WTC11 (cell line): ENCODE measurements at regions not wholly inside any gene's neighbourhood (a gene's known extent, or its start where the extent isn't known, plus 50 kb on each side); places are given as distances from the start of the nearest gene placed in this dataset.
A peak's percentile ranks its signal among the peaks of the same experiment; 100 is the strongest.
"Not testable (repeated sequence)": the region's sequence is repeated elsewhere in the genome, so short reads cannot be mapped to it uniquely, and the experiment has no call there.

ENCODE experiments used
- ATAC-seq: fragments of 200-7000 bp; cut with Tn5 transposase; 2 replicates; pipeline ENCODE4 v1.10.0; 2021; ENCODE audit warnings: mild to moderate bottlenecking, moderate library complexity
- CTCF ChIA-PET: fragments of 300-600 bp; sonication (Branson Sonifier 250); formaldehyde crosslinking; loops from one replicate; lab custom pipeline; 2021; ENCODE audit warnings: antibody characterized with exemption; lab: Charles Lee
- POLR2A ChIA-PET: fragments of 350-600 bp; sonication (Branson Sonifier 250); formaldehyde crosslinking; loops from one replicate; lab custom pipeline; 2021; ENCODE audit warnings: antibody characterized with exemption; lab: Charles Lee
- DNase-seq: peaks from one replicate; pipeline ENCODE4 v3.0.0; 2021; ENCODE audit warnings: low spot score
- H3K27ac Mint-ChIP-seq: 2 replicates; pipeline ENCODE4 v1.8.0; 2021; ENCODE audit warnings: mixed read lengths
- H3K27me3 Mint-ChIP-seq: 2 replicates; pipeline ENCODE4 v1.8.0; 2021; ENCODE audit warnings: low read depth, mild to moderate bottlenecking, moderate library complexity, mixed read lengths
- H3K36me3 Mint-ChIP-seq: 2 replicates; pipeline ENCODE4 v1.8.0; 2021; ENCODE audit warnings: mixed read lengths
- H3K4me1 Mint-ChIP-seq: 2 replicates; pipeline ENCODE4 v1.8.0; 2022; ENCODE audit warnings: mixed read lengths
- H3K4me3 Mint-ChIP-seq: 2 replicates; pipeline ENCODE4 v1.8.0; 2021; ENCODE audit warnings: mild to moderate bottlenecking, moderate library complexity, mixed read lengths
- H3K9me3 Mint-ChIP-seq: 2 replicates; pipeline ENCODE4 v1.8.0; 2021; ENCODE audit warnings: mixed read lengths
- TF ChIP-seq, protein P1 (sequence below): fragments of 200-600 bp; IDR thresholded peaks from 2 replicates; pipeline ENCODE4 v1.8.0; 2022; ENCODE audit warnings: antibody characterized with exemption

DNA sequence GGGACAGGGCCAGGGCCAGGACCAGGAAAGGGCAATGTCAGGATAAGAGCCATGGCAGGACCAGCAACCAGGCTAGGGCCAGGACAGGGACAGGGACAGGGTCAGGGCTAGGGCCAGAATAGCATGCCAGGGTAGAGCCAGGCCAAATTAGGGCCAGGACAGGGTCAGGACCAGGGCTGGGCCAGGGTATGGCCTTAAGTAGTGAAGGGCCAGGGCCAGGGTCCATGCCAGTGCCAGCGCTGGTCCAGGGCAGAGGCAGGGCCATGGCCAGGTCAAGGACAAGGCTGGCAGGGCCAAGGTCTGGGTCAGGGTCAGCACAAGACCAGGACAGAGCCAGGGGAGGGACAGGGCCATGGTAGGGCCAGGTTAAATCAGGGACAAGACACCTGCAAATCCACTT lies 405.4 kb downstream of the ZNF33B start:
- peaks cover 27% of the 10 kb centered on the region for H3K9me3 Mint-ChIP-seq
- POLR2A ChIA-PET, ATAC-seq, CTCF ChIA-PET, DNase-seq, H3K27ac Mint-ChIP-seq, H3K4me1 Mint-ChIP-seq, H3K4me3 Mint-ChIP-seq: not testable (repeated sequence)
- peaks cover 27% of the 10 kb centered on the region for H3K36me3 Mint-ChIP-seq
- peaks cover 14% of the 10 kb centered on the region for H3K27me3 Mint-ChIP-seq

DNA sequence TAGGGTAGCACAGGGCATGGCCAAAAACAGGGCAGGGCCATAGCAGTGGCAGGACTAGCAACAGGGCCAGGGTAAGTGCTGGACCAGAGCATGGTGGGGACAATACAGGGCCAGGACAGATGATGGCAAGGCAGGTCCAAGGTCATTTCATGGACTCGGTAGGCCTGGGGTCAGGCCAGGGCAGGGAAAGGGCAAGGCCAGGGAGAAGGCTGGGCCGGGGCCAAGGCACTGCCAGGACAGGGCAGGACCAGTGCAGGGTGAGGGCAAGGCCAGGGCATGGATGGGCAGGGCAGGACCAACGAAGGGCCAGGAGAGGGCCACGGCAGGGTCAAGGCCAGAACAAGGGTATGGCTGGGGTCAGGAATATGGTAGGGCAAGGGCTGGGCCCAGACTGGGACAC lies 407.6 kb downstream of the ZNF33B start:
- ATAC-seq, DNase-seq, H3K4me1 Mint-ChIP-seq, H3K27ac Mint-ChIP-seq, H3K4me3 Mint-ChIP-seq, CTCF ChIA-PET, POLR2A ChIA-PET: not testable (repeated sequence)
- H3K36me3 Mint-ChIP-seq: peaks cover 39% of the 10 kb centered on the region
- peaks cover 36% of the 10 kb centered on the region for H3K9me3 Mint-ChIP-seq
- peaks cover 29% of the 10 kb centered on the region for H3K27me3 Mint-ChIP-seq

DNA sequence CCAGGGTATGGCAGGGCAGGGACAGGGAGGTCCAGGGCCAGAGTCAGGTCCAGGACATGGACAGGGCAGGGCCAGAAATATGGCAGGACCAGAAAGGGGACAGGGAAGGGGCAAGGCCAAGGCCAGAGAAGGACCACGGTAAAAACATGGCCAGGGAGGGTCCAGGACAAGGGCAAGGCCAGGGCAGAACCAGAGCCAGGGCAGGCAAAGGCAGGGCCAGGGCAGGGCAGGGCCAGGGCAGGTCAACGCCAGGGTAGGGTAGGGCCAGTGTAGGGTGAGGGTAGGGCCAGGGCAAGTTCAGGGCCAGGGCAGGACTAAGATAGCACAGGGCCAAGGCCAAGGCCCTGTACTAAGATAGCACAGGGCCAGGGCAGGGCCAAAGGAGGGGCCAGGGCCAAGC lies 408.3 kb downstream of the ZNF33B start:
- peaks cover 39% of the 10 kb centered on the region for H3K36me3 Mint-ChIP-seq
- DNase-seq, CTCF ChIA-PET, POLR2A ChIA-PET, H3K4me1 Mint-ChIP-seq, ATAC-seq, H3K4me3 Mint-ChIP-seq, H3K27ac Mint-ChIP-seq: not testable (repeated sequence)
- H3K27me3 Mint-ChIP-seq: peaks cover 29% of the 10 kb centered on the region
- H3K9me3 Mint-ChIP-seq: peaks cover 38% of the 10 kb centered on the region

DNA sequence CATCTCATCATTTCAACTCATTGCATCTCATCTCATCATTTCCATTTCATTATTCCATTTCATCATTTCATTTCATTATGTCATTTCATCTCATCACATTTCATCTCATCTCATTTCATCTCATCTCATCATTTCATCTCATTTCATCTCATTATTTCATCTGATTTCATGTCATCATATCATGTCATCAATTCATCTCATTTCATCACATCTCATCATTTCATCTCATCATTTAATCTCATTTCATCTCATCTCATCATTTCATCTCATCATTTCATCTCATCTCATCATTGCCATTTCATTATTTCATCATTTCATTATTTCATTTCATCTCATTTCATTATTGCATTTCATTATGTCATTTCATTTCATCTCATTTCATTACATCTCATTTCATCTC lies 410.5 kb downstream of the ZNF33B start:
- H3K4me1 Mint-ChIP-seq, CTCF ChIA-PET, POLR2A ChIA-PET, DNase-seq, H3K4me3 Mint-ChIP-seq, H3K27ac Mint-ChIP-seq, ATAC-seq: not testable (repeated sequence)
- Mint-ChIP-seq H3K9me3 (peaks cover 51% of the 10 kb centered on the region), H3K36me3 (peaks cover 39% of the 10 kb centered on the region), H3K27me3 (peaks cover 29% of the 10 kb centered on the region)

DNA sequence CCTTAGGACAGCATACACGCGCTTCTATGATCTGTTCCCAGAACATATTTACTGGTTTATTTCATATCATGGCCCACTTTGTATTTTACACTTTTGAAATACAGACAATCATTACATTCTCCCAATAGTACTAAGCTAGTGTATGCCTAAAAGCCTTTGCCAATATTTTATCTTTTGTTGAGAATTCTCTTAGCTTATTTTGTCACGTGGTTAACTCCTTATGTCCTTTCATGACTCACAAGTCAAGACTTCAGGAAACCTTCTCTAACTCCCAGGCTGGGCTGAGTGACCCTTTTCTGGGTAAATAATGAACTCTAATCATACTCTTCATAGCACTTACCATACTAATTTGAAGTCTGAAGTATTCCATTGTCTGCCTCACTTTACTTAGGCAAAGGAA lies 444.8 kb downstream of the ZNF33B start:
- H3K27me3 Mint-ChIP-seq, H3K27ac Mint-ChIP-seq, H3K4me3 Mint-ChIP-seq, ATAC-seq, DNase-seq, POLR2A ChIA-PET, CTCF ChIA-PET, H3K4me1 Mint-ChIP-seq: not testable (repeated sequence)
- Mint-ChIP-seq H3K36me3 (peaks cover 34% of the 10 kb centered on the region), H3K9me3 (peaks cover 56% of the 10 kb centered on the region)

DNA sequence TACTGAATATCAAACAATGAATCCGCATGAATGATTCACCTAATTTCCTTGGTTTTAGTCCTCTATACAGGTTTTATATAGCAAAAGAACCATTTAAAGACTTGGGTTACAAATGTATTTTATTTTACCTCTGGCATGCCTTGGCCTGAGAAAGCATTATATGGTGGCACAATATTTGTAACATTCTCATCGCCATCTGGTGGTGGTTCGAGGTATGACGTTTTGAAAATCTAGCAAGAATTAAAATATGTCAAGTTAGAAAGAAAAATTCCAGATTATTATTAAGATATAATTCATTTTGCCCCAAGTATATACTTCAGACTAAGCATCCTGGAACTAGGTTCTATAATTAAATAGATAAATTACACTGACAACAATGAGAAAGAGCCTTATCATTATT lies 445.9 kb downstream of the ZNF33B start:
- ATAC-seq, CTCF ChIA-PET, POLR2A ChIA-PET, H3K27me3 Mint-ChIP-seq, H3K4me3 Mint-ChIP-seq, H3K27ac Mint-ChIP-seq, H3K4me1 Mint-ChIP-seq: not testable (repeated sequence)
- peaks cover 39% of the 10 kb centered on the region for H3K36me3 Mint-ChIP-seq
- DNase-seq: peak; percentile 14
- TF ChIP-seq, protein P1, sequence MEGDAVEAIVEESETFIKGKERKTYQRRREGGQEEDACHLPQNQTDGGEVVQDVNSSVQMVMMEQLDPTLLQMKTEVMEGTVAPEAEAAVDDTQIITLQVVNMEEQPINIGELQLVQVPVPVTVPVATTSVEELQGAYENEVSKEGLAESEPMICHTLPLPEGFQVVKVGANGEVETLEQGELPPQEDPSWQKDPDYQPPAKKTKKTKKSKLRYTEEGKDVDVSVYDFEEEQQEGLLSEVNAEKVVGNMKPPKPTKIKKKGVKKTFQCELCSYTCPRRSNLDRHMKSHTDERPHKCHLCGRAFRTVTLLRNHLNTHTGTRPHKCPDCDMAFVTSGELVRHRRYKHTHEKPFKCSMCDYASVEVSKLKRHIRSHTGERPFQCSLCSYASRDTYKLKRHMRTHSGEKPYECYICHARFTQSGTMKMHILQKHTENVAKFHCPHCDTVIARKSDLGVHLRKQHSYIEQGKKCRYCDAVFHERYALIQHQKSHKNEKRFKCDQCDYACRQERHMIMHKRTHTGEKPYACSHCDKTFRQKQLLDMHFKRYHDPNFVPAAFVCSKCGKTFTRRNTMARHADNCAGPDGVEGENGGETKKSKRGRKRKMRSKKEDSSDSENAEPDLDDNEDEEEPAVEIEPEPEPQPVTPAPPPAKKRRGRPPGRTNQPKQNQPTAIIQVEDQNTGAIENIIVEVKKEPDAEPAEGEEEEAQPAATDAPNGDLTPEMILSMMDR: peak; percentile 18; the same call in 1 of the 2 replicates
- peaks cover 52% of the 10 kb centered on the region for H3K9me3 Mint-ChIP-seq

DNA sequence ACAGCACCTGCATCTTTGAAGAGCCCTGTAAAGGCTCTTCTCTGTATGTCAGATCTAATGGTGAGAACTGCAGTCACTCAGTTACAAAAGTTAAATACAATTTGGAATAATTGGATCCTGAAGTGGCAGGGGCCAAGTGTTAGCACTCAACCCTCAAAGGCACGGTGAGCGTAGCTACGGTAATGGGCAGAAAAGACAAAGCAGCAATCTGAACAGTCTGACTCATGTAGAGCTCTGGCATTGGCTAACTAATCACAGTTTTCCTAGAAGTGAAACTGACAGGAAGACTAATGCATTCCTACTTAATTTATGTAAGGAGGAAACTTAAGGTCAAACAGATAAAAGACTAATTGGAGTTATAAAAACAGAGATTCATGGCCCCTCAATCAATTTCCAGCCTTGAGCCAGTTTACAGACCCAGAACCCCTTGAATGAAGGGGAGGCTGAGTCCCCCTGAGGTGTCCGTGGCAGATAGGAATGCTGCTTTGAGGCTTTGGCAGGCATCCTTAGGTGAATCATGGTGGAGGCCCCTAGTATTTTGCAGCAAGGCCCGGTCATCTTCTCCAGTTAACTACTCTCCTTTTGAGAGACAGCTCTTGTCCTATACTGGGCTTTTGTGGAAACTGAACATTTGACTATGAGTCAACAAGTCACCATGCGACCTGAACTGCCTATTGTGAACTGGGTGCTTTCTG lies 450.7 kb downstream of the ZNF33B start:
- DNase-seq, H3K4me3 Mint-ChIP-seq, H3K27ac Mint-ChIP-seq, CTCF ChIA-PET, H3K27me3 Mint-ChIP-seq, POLR2A ChIA-PET, ATAC-seq, H3K4me1 Mint-ChIP-seq: not testable (repeated sequence)
- Mint-ChIP-seq H3K36me3 (peaks cover 31% of the 10 kb centered on the region), H3K9me3 (peaks cover 37% of the 10 kb centered on the region)

DNA sequence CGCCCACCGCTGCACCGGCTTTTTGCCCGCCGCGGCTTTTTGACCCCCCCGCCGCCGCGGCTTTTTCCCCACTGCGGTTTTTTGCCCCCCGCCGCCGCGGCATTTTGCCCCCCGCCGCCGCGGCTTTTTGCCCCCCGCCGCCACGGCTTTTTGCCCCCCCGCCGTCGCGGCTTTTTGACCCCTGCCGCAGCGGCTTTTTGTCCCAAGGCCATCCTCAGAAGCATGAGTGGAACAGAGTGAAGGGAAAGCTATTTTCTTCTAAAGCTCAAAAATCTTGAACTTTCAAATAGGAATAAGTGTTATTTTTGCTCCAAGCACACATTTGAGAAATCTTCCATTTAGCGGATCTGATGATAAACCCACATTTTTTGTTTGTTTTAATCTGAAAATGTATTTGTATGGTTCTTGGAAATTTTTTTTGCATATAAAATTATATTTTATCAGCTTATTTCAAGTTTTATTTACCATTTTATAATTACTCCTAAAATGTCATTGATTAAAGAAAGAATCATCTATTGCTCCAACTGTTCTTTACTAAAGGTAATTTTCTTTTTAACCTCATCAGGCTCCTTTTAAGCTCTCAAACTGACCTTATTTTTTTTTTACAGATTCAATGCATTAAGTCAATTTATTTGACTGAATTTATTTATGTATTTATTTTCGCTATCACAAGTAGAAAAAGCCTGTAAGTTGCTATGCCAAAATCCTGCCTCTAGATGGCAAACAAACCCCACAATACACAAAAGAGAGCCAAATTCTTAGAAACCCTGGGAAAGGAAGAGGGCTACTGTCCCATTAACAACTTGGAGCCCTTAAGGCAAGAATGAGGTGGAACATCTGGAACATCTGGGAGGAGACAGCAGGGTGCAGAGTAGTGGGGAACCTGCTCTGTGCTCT lies 460.3 kb downstream of the ZNF33B start:
- POLR2A ChIA-PET, ATAC-seq, DNase-seq, H3K4me1 Mint-ChIP-seq, CTCF ChIA-PET, H3K27ac Mint-ChIP-seq: not testable (repeated sequence)
- peaks cover 46% of the 10 kb centered on the region for H3K36me3 Mint-ChIP-seq
- 0 out of 2 replicates have a peak overlapping the region, but pooled peaks have one; percentile 16 for H3K4me3 Mint-ChIP-seq
- H3K9me3 Mint-ChIP-seq: peaks cover 63% of the 10 kb centered on the region
- peaks cover 47% of the 10 kb centered on the region for H3K27me3 Mint-ChIP-seq
